C4-2B (cell line): ENCODE measurements at regions not wholly inside any gene's neighbourhood (a gene's known extent, or its start where the extent isn't known, plus 50 kb on each side); places are given as distances from the start of the nearest gene placed in this dataset.

ENCODE experiments used
- CTCF ChIP-seq: fragments of 450-650 bp; conservative IDR thresholded peaks from 2 replicates; pipeline ENCODE4 v1.5.1; 2017; ENCODE audit warnings: mild to moderate bottlenecking
- ZFX ChIP-seq: fragments of 450-650 bp; IDR thresholded peaks from 2 replicates; pipeline ENCODE4 v1.6.1; 2017

GRCh38 chr4:126697748-126698147 lies 935.0 kb upstream of the INTU start:
- TF ChIP-seq CTCF (no peak), ZFX (no peak)
